HG02642 (cell line): ENCODE measurements at regions not wholly inside any gene's neighbourhood (a gene's known extent, or its start where the extent isn't known, plus 50 kb on each side); places are given as distances from the start of the nearest gene placed in this dataset.

Experiments
- ATAC-seq: cut with Tn5 transposase; IDR thresholded peaks from one replicate; pipeline ENCODE4 v1.9.1; 2021; ENCODE audit warnings: mild to moderate bottlenecking; ENCODE audit not compliant: unreplicated experiment, poor library complexity

- ATAC-seq = no peak
These were observed 57.4 kb downstream of the IGLL1 start for GRCh38 chr22:23522623-23523251.

- peak; percentile 69 for ATAC-seq
These were observed 58.5 kb downstream of the IGLL1 start for GRCh38 chr22:23521441-23522113.

GRCh38 chr22:23520863-23521440 is 59.1 kb downstream of the IGLL1 start:
- ATAC-seq = no peak

- ATAC-seq = no peak
These were observed 60.5 kb downstream of the IGLL1 start for GRCh38 chr22:23519442-23520157.

- no peak for ATAC-seq
These were observed 61.5 kb downstream of the IGLL1 start for GRCh38 chr22:23518376-23519187.

- no peak for ATAC-seq
These were observed 62.2 kb downstream of the IGLL1 start for GRCh38 chr22:23517804-23518375.

- ATAC-seq = no peak
These were observed 63.8 kb downstream of the IGLL1 start for GRCh38 chr22:23516304-23516703.

- ATAC-seq = no peak
These were observed 65.6 kb downstream of the IGLL1 start for GRCh38 chr22:23514322-23515038.

- ATAC-seq = no peak
These were observed 66.4 kb downstream of the IGLL1 start for GRCh38 chr22:23513705-23514104.

- no peak for ATAC-seq
These were observed 67.0 kb downstream of the IGLL1 start for GRCh38 chr22:23513133-23513532.

GRCh38 chr22:23512721-23513120 is 67.4 kb downstream of the IGLL1 start:
- no peak for ATAC-seq

- ATAC-seq = no peak
These were observed 67.8 kb downstream of the IGLL1 start for GRCh38 chr22:23512348-23512705.

GRCh38 chr22:23511627-23512347 is 68.3 kb downstream of the IGLL1 start:
- ATAC-seq = no peak

- no peak for ATAC-seq
These were observed 70.4 kb downstream of the IGLL1 start for GRCh38 chr22:23509571-23510302.

GRCh38 chr22:23504516-23504915 is 75.6 kb downstream of the IGLL1 start:
- ATAC-seq = no peak

GRCh38 chr22:23503736-23504440 is 76.2 kb downstream of the IGLL1 start:
- no peak for ATAC-seq

GRCh38 chr22:23503142-23503541 is 76.9 kb downstream of the IGLL1 start:
- no peak for ATAC-seq

GRCh38 chr22:23501708-23502107 is 78.4 kb downstream of the IGLL1 start:
- no peak for ATAC-seq
